ENCODE measurements at regions not wholly inside any gene's neighbourhood (a gene's known extent, or its start where the extent isn't known, plus 50 kb on each side); places are given as distances from the start of the nearest gene placed in this dataset.

GRCh38 chr19:31784671-31785101 lies 435.4 kb upstream of the TSHZ3 start:
- TF ChIP-seq GLIS3 (CRISPR knock-in tag; IDR thresholded peaks at IDR 0.05) (no peak), PPARA (CRISPR knock-in tag; IDR thresholded peaks at IDR 0.05; ENCODE audit: borderline replicate concordance) (no peak), ARNTL (CRISPR knock-in tag; IDR thresholded peaks at IDR 0.05; ENCODE audit: borderline replicate concordance, low read depth) (no peak), CREB5 (CRISPR knock-in tag; IDR thresholded peaks at IDR 0.05; ENCODE audit: low read depth) (no peak), ZFP30 (CRISPR knock-in tag; IDR thresholded peaks at IDR 0.05) (no peak), CSRNP3 (CRISPR knock-in tag; IDR thresholded peaks at IDR 0.05) (no peak), ESRRG (CRISPR knock-in tag; IDR thresholded peaks at IDR 0.05) (no peak)
- TF ChIP-seq, protein P1, sequence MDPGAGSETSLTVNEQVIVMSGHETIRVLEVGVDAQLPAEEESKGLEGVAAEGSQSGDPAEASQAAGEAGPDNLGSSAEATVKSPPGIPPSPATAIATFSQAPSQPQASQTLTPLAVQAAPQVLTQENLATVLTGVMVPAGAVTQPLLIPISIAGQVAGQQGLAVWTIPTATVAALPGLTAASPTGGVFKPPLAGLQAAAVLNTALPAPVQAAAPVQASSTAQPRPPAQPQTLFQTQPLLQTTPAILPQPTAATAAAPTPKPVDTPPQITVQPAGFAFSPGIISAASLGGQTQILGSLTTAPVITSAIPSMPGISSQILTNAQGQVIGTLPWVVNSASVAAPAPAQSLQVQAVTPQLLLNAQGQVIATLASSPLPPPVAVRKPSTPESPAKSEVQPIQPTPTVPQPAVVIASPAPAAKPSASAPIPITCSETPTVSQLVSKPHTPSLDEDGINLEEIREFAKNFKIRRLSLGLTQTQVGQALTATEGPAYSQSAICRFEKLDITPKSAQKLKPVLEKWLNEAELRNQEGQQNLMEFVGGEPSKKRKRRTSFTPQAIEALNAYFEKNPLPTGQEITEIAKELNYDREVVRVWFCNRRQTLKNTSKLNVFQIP (CRISPR knock-in tag; IDR thresholded peaks at IDR 0.05; ENCODE audit: borderline replicate concordance, low read depth) = no peak
